Renal pelvis (tissue), 1 donor: ENCODE measurements at regions not wholly inside any gene's neighbourhood (a gene's known extent, or its start where the extent isn't known, plus 50 kb on each side); places are given as distances from the start of the nearest gene placed in this dataset.
"Not testable (repeated sequence)": the region's sequence is repeated elsewhere in the genome, so short reads cannot be mapped to it uniquely, and the experiment has no call there.

Source experiments
- DNase-seq: peaks from one replicate; pipeline ENCODE4 v3.0.0-alpha.2; 2013

- DNase-seq: not testable (repeated sequence)
These were observed 550.3 kb upstream of the ADAMTS5 start for GRCh38 chr21:27517177-27517576.

- DNase-seq: no peak
These were observed 548.8 kb upstream of the ADAMTS5 start for GRCh38 chr21:27515676-27516075.

GRCh38 chr21:27513825-27514224 is 546.9 kb upstream of the ADAMTS5 start:
- DNase-seq: no peak

GRCh38 chr21:27513016-27513415 is 546.1 kb upstream of the ADAMTS5 start:
- no peak for DNase-seq

GRCh38 chr21:27511233-27511632 is 544.3 kb upstream of the ADAMTS5 start:
- no peak for DNase-seq

- DNase-seq: no peak
These were observed 540.8 kb upstream of the ADAMTS5 start for GRCh38 chr21:27507695-27508094.

- DNase-seq: peak; percentile 20
These were observed 538.6 kb upstream of the ADAMTS5 start for GRCh38 chr21:27505516-27505915.

- no peak for DNase-seq
These were observed 535.9 kb upstream of the ADAMTS5 start for GRCh38 chr21:27502801-27503200.

GRCh38 chr21:27498025-27498424 is 531.1 kb upstream of the ADAMTS5 start:
- DNase-seq: no peak

GRCh38 chr21:27495836-27496235 is 528.9 kb upstream of the ADAMTS5 start:
- no peak for DNase-seq

GRCh38 chr21:27493542-27493941 is 526.7 kb upstream of the ADAMTS5 start:
- no peak for DNase-seq

GRCh38 chr21:27487676-27488075 is 520.8 kb upstream of the ADAMTS5 start:
- no peak for DNase-seq

- no peak for DNase-seq
These were observed 514.0 kb upstream of the ADAMTS5 start for GRCh38 chr21:27480841-27481261.

- DNase-seq: no peak
These were observed 510.4 kb upstream of the ADAMTS5 start for GRCh38 chr21:27477296-27477695.

GRCh38 chr21:27476696-27477095 is 509.8 kb upstream of the ADAMTS5 start:
- peak; percentile 27 for DNase-seq

GRCh38 chr21:27475363-27475955 is 508.6 kb upstream of the ADAMTS5 start:
- no peak for DNase-seq

- DNase-seq: no peak
These were observed 500.5 kb upstream of the ADAMTS5 start for GRCh38 chr21:27467366-27467765.

- DNase-seq: no peak
These were observed 499.3 kb upstream of the ADAMTS5 start for GRCh38 chr21:27466140-27466539.

- DNase-seq: no peak
These were observed 497.8 kb upstream of the ADAMTS5 start for GRCh38 chr21:27464648-27465047.

GRCh38 chr21:27462726-27463125 is 495.8 kb upstream of the ADAMTS5 start:
- no peak for DNase-seq

GRCh38 chr21:27454234-27454633 is 487.3 kb upstream of the ADAMTS5 start:
- DNase-seq: no peak

GRCh38 chr21:27451116-27451515 is 484.2 kb upstream of the ADAMTS5 start:
- DNase-seq: no peak

GRCh38 chr21:27450216-27450615 is 483.3 kb upstream of the ADAMTS5 start:
- no peak for DNase-seq

GRCh38 chr21:27448960-27449359 is 482.1 kb upstream of the ADAMTS5 start:
- DNase-seq: no peak

- no peak for DNase-seq
These were observed 481.0 kb upstream of the ADAMTS5 start for GRCh38 chr21:27447843-27448242.
